K562 (cell line): ENCODE measurements at regions not wholly inside any gene's neighbourhood (a gene's known extent, or its start where the extent isn't known, plus 50 kb on each side); places are given as distances from the start of the nearest gene placed in this dataset.

Experiments
- ATAC-seq: fragments of 200-7000 bp; cut with Tn5 transposase; 3 replicates; pipeline ENCODE4 v1.9.1; 2020; ENCODE audit warnings: moderate library complexity
- BruUV-seq: library from RNA; stranded (reverse); fragments of 400-500 nt; replicated peaks from 2 replicates; lab custom pipeline; 2021; lab: Mats Ljungman, UMichigan
- CTCF ChIA-PET: fragments of 300-600 bp; formaldehyde crosslinking; extraction: SDS; loops from one replicate; lab custom pipeline; 2021; ENCODE audit warnings: low intra/inter-chr PET ratio; lab: Yijun Ruan, JAX
- POLR2A ChIA-PET: fragments of 300-600, 350-650 bp; sonication (Branson Sonifier 250); formaldehyde crosslinking; extraction: SDS; loops from one replicate; lab custom pipeline; 2021; ENCODE audit warnings: antibody characterized with exemption, inconsistent platforms; lab: Yijun Ruan, JAX
- DNase-seq, 4 experiments: peaks; one replicate each; pipeline versions ENCODE4 v3.0.0 to v3.0.0-alpha.2; 2011 to 2018; ENCODE audit warnings: low spot score in 3 of 4, mixed read lengths in 3 of 4; ENCODE audit errors: extremely low read depth in 1 of 4
- FAIRE-seq: peaks from 2 replicates; lab custom pipeline; 2011; peaks lifted over from hg19 to GRCh38; lab: Jason Lieb, UNC
- H2AFZ ChIP-seq: 2 replicates; pipeline ENCODE4 v1.6.0; 2011; ENCODE audit warnings: low read depth, low read length, control low read depth, inconsistent platforms
- H3K27ac ChIP-seq: fragments of 200-600 bp; 3 replicates; pipeline ENCODE4 v1.8.0; 2011; ENCODE audit warnings: low read depth, mild to moderate bottlenecking, control low read depth, inconsistent platforms, low read length, moderate library complexity, mixed read lengths; ENCODE audit errors: extremely low read depth
- H3K27me3 ChIP-seq, 2 experiments: fragments of 300-600 bp in 1 of 2; 2 replicates in 1 of 2; 3 replicates in 1 of 2; pipeline versions ENCODE4 v1.6.0 to v1.8.0; 2011; ENCODE audit warnings: inconsistent platforms in 2 of 2, low read length in 2 of 2, mild to moderate bottlenecking in 1 of 2, mixed read lengths in 1 of 2, moderate library complexity in 1 of 2; ENCODE audit not compliant: control insufficient read depth in 2 of 2, insufficient read depth in 2 of 2
- H3K36me3 ChIP-seq: fragments of 300-600 bp; 3 replicates; pipeline ENCODE4 v1.8.0; 2011; ENCODE audit warnings: mild to moderate bottlenecking, low read length, inconsistent platforms; ENCODE audit not compliant: control insufficient read depth, insufficient read depth
- H3K4me1 ChIP-seq, 2 experiments: fragments of 200-600 bp in 1 of 2; replicated peaks in 1 of 2; 2 replicates in 1 of 2; 3 replicates in 1 of 2; pipeline versions ENCODE4 v1.5.1 to v1.8.0; 2011; ENCODE audit warnings: inconsistent platforms in 2 of 2, low read length in 2 of 2, mild to moderate bottlenecking in 1 of 2, mixed read lengths in 1 of 2, moderate library complexity in 1 of 2; ENCODE audit not compliant: control insufficient read depth in 2 of 2, insufficient read depth in 2 of 2
- H3K4me2 ChIP-seq: 2 replicates; pipeline ENCODE4 v1.6.1; 2011; ENCODE audit warnings: low read length, control low read depth, inconsistent platforms, mixed read lengths; ENCODE audit not compliant: insufficient read depth
- H3K4me3 ChIP-seq: fragments of 200-600 bp; sonication (generic), shearing (Covaris generic); 2 replicates; pipeline ENCODE4 v1.5.1; 2016; ENCODE audit warnings: control low read depth, inconsistent platforms
- H3K79me2 ChIP-seq: fragments of 200-600 bp; 3 replicates; pipeline ENCODE4 v1.8.0; 2011; ENCODE audit warnings: low read length, inconsistent platforms; ENCODE audit not compliant: control insufficient read depth, insufficient read depth
- H3K9ac ChIP-seq, 2 experiments: 2 replicates each; pipeline versions ENCODE4 v1.6.0 to v1.6.1; 2011; ENCODE audit warnings: low read depth in 2 of 2, low read length in 2 of 2, control low read depth in 1 of 2, inconsistent platforms in 1 of 2, mild to moderate bottlenecking in 1 of 2, mixed read lengths in 1 of 2; ENCODE audit not compliant: insufficient read depth in 1 of 2
- H3K9me1 ChIP-seq: one replicate; pipeline ENCODE4 v1.6.0; 2011; ENCODE audit warnings: inconsistent platforms, mild to moderate bottlenecking, low read length, moderate library complexity; ENCODE audit not compliant: control insufficient read depth, insufficient read depth
- H3K9me3 ChIP-seq: replicated peaks from 2 replicates; pipeline ENCODE4 v1.5.1; 2011; ENCODE audit warnings: low read depth, low read length, inconsistent platforms; ENCODE audit not compliant: control insufficient read depth, insufficient read depth
- H4K20me1 ChIP-seq: replicated peaks from 2 replicates; pipeline ENCODE4 v1.6.1; 2011; ENCODE audit warnings: low read length, inconsistent platforms, mixed read lengths; ENCODE audit not compliant: control insufficient read depth, insufficient read depth
- MTA2 ChIP-seq: fragments of 450-650 bp; IDR thresholded peaks from 2 replicates; pipeline ENCODE4 v1.6.1; 2016; ENCODE audit warnings: low read depth
- RBM22 ChIP-seq: fragments of 200-400 bp; formaldehyde crosslinking; IDR thresholded peaks from 2 replicates; pipeline ENCODE4 v1.6.1; 2018; ENCODE audit warnings: low read length, low read depth; ENCODE audit not compliant: poor library complexity, severe bottlenecking
- THRAP3 ChIP-seq: fragments of 450-650 bp; IDR thresholded peaks from 2 replicates; pipeline ENCODE4 v1.6.1; 2016; ENCODE audit warnings: mild to moderate bottlenecking, inconsistent platforms, borderline replicate concordance
- WHSC1 ChIP-seq: IDR thresholded peaks from one replicate; pipeline ENCODE4 v1.6.1; 2012; ENCODE audit warnings: low read length, control low read depth, inconsistent platforms
- ZC3H11A ChIP-seq: IDR thresholded peaks from 2 replicates; pipeline ENCODE4 v1.6.1; 2012; ENCODE audit warnings: low read depth, low read length, improper control_type of control experiment
- WGBS: fragments of 100-300 bp; shearing (Covaris generic); methylation state at CpG from one replicate; pipeline ENCODE4 v1.1.6; 2016; ENCODE audit warnings: low coverage, mixed read lengths; ENCODE audit not compliant: insufficient coverage; ENCODE audit errors: missing lambda C conversion rate; 5-methylcytosine and 5-hydroxymethylcytosine counted together
- in situ Hi-C: fragments of 300-500 bp; cut with MboI; formaldehyde crosslinking; loops from 4 replicates; pipeline ENCODE4 v1.15.0; 2018; ENCODE audit warnings: inconsistent platforms, mixed read lengths
- intact Hi-C: fragments of 100-400 bp; cut with micrococcal nuclease; formaldehyde crosslinking; loops from 2 replicates; pipeline ENCODE4 v1.14.2; 2022
- TF ChIP-seq, protein P1 (sequence below): fragments of 250-450 bp; sonication (Bioruptor Pico); IDR thresholded peaks from 2 replicates; pipeline ENCODE4 v1.9.0; 2021; ENCODE audit warnings: mild to moderate bottlenecking

DNA sequence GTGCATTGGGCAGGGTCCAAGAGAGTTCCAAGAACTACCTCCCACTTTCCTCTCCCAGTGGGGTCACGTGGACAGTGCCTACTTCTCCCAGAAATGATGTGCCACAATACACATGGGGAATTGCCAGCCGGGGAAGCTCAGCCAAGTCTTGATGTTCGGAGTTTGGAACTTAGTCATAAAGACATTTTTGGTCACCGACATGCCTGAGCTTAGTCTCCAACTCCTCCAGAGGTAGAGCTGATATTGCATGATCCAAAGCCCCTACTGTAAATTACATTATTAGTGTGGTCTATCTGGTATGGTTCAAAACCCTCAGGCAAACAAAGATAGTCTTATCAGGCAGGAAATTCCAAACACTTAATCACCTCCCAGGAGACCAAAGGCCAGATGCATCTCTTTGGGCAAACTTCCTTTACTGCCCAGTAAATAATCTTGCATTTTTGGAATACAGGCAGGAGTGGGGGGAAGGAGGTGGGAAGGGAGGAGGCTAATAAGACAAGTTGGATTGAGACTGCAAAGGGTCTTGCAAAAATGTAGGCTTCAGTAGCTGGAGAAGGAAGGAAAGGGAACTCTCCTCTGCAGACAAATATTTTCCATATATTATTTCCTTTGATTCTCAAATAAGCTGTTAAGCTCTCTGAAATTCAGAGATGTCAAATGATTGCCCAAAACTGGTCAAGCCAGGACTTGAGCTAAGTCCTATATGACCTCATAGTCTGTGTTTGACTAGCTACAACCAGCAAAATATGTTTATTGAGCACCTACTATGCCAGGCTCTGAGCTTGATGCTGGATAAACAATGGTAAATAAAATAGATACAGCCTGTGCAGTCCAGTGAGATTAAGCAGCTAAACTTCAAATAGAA is 99.4 kb downstream of the DRD1 start:
- H3K9me3 ChIP-seq, result no peaks in the 10 kb centered on the region
- no peak for FAIRE-seq
- no peak overlapping the region for H3K9ac ChIP-seq
- no peak overlapping the region for H3K4me2 ChIP-seq
- ATAC-seq, result no peak
- H3K79me2 ChIP-seq, result no peaks in the 10 kb centered on the region
- no peak for DNase-seq
- BruUV-seq, result no TSS peak
- CTCF ChIA-PET, result no interaction called here
- no peak overlapping the region for H3K27ac ChIP-seq
- no peaks in the 10 kb centered on the region for H3K9me1 ChIP-seq
- 0% methylated on average over 4 of the region's 4 CpGs for WGBS
- H3K27me3 ChIP-seq, result no peaks in the 10 kb centered on the region
- H3K4me1 ChIP-seq, result no peaks in the 10 kb centered on the region
- no peak overlapping the region for H2AFZ ChIP-seq
- intact Hi-C loops (no loop called here), in situ Hi-C loops (no loop called here)
- H4K20me1 ChIP-seq, result no peaks in the 10 kb centered on the region
- H3K4me3 ChIP-seq, result no peak overlapping the region
- TF ChIP-seq THRAP3 (no peak), MTA2 (no peak)
- TF ChIP-seq, protein P1, sequence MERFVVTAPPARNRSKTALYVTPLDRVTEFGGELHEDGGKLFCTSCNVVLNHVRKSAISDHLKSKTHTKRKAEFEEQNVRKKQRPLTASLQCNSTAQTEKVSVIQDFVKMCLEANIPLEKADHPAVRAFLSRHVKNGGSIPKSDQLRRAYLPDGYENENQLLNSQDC (CRISPR knock-in tag), result no peak
- H3K36me3 ChIP-seq, result no peaks in the 10 kb centered on the region
- POLR2A ChIA-PET, result interaction anchor here (0.6 to 1.0 kb wide), 4 partner anchors 8 to 364 kb away, joined by 3 to 4 read pairs (median 4); no protein-coding TSS in a partner anchor

DNA sequence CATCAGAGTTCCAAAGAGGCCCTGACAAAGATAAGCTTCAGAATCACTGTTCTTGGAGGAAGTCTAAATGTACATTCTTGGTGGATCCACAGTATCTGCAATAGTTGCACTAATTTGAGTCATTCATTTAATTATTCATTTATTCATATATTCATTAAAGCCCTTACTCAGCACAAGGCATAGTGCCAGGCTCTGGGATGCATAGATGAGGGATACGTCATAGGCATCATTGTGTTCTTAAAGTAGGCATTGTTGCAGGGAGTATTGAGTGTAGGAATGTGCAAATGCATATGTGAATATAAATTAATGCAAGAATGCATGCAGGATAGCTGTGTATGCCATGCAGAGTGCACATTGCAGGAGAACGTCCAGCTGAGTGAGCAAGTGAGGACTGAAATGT is 100.7 kb downstream of the DRD1 start:
- Histone ChIP-seq H3K79me2 (no peaks in the 10 kb centered on the region), H3K4me1 (no peaks in the 10 kb centered on the region), H3K36me3 (no peaks in the 10 kb centered on the region), H3K27ac (no peak overlapping the region), H3K4me3 (no peak overlapping the region), H3K9ac (no peak overlapping the region), H3K27me3 (no peaks in the 10 kb centered on the region), H3K9me1 (no peaks in the 10 kb centered on the region), H3K4me2 (no peak overlapping the region), H2AFZ (no peak overlapping the region), H3K9me3 (no peaks in the 10 kb centered on the region), H4K20me1 (no peaks in the 10 kb centered on the region)
- 2% methylated on average over 2 of the region's 2 CpGs for WGBS
- CTCF ChIA-PET, result no interaction called here
- FAIRE-seq (no peak), DNase-seq (no peak), ATAC-seq (no peak)
- TF ChIP-seq ZC3H11A (no peak), WHSC1 (no peak), RBM22 (no peak)
- intact Hi-C loops, result no loop called here
- POLR2A ChIA-PET, result interaction anchor here (0.6 kb wide), 1 partner anchor 196 kb away, joined by 3 read pairs; no protein-coding TSS in a partner anchor
- BruUV-seq, result no TSS peak
- in situ Hi-C loops, result no loop called here
